Liver (tissue), 7 donors: ENCODE measurements at regions not wholly inside any gene's neighbourhood (a gene's known extent, or its start where the extent isn't known, plus 50 kb on each side); places are given as distances from the start of the nearest gene placed in this dataset.

Source experiments
- DNase-seq: peaks from one replicate; pipeline ENCODE4 v3.0.0-alpha.2; 2017; ENCODE audit warnings: low spot score
- H3K27ac ChIP-seq, 2 donors: one replicate each; pipeline ENCODE4 v1.7.0; 2013; ENCODE audit warnings: inconsistent platforms in 2 of 2, low read length in 2 of 2, control low read depth in 1 of 2, low read depth in 1 of 2, mild to moderate bottlenecking in 1 of 2
- H3K27me3 ChIP-seq, 4 donors: one replicate each; pipeline versions ENCODE4 v1.6.1 to v1.7.0; 2013; ENCODE audit warnings: low read length in 3 of 4, inconsistent platforms in 1 of 4, mild to moderate bottlenecking in 1 of 4, moderate library complexity in 1 of 4; ENCODE audit not compliant: control insufficient read depth in 4 of 4, insufficient read depth in 4 of 4
- H3K36me3 ChIP-seq, 4 donors: one replicate each; pipeline versions ENCODE4 v1.6.1 to v1.7.0; 2013; ENCODE audit warnings: low read length in 3 of 4, mild to moderate bottlenecking in 3 of 4, low read depth in 1 of 4, moderate library complexity in 1 of 4; ENCODE audit not compliant: control insufficient read depth in 4 of 4, insufficient read depth in 3 of 4
- H3K4me1 ChIP-seq, 4 donors: one replicate each; pipeline versions ENCODE4 v1.6.1 to v1.7.0; 2013; ENCODE audit warnings: low read length in 3 of 4, mild to moderate bottlenecking in 3 of 4, moderate library complexity in 1 of 4; ENCODE audit not compliant: control insufficient read depth in 4 of 4, insufficient read depth in 4 of 4
- H3K4me3 ChIP-seq, 3 donors: one replicate each; pipeline versions ENCODE4 v1.6.1 to v1.7.0; 2013; ENCODE audit warnings: low read length in 3 of 3, control low read depth in 1 of 3, low read depth in 1 of 3, mild to moderate bottlenecking in 1 of 3
- H3K9ac ChIP-seq, 2 donors: one replicate each; pipeline ENCODE4 v1.7.0; 2013; ENCODE audit warnings: low read length in 2 of 2, mild to moderate bottlenecking in 2 of 2, moderate library complexity in 2 of 2, control low read depth in 1 of 2, low read depth in 1 of 2
- H3K9me3 ChIP-seq, 4 donors: one replicate each; pipeline versions ENCODE4 v1.6.1 to v1.7.0; 2013; ENCODE audit warnings: low read length in 3 of 4; ENCODE audit not compliant: control insufficient read depth in 4 of 4
- EGR1 ChIP-seq, 2 donors: IDR thresholded peaks; 2 replicates each; pipeline ENCODE4 v1.6.1; 2016 to 2018; ENCODE audit warnings: antibody characterized with exemption in 2 of 2, low read depth in 2 of 2
- FOXA2 ChIP-seq: IDR thresholded peaks from 2 replicates; pipeline ENCODE4 v1.6.1; 2016; ENCODE audit warnings: antibody characterized with exemption
- GABPA ChIP-seq, 2 donors: IDR thresholded peaks in 1 of 2; conservative IDR thresholded peaks in 1 of 2; 2 replicates each; pipeline ENCODE4 v1.6.1; 2016; ENCODE audit warnings: antibody characterized with exemption in 2 of 2, mild to moderate bottlenecking in 1 of 2, moderate library complexity in 1 of 2
- HNF4A ChIP-seq, 2 donors: conservative IDR thresholded peaks; 2 replicates each; pipeline ENCODE4 v1.6.1; 2016; ENCODE audit warnings: antibody characterized with exemption in 2 of 2, mild to moderate bottlenecking in 2 of 2
- NR2F2 ChIP-seq: IDR thresholded peaks from 2 replicates; pipeline ENCODE4 v1.6.1; 2016; ENCODE audit warnings: antibody characterized with exemption
- RAD21 ChIP-seq, 2 donors: IDR thresholded peaks; 2 replicates each; pipeline ENCODE4 v1.6.1; 2016; ENCODE audit warnings: antibody characterized with exemption in 2 of 2, mild to moderate bottlenecking in 2 of 2
- RXRA ChIP-seq, 2 donors: IDR thresholded peaks; 2 replicates each; pipeline ENCODE4 v1.6.1; 2017 to 2018; ENCODE audit warnings: antibody characterized with exemption in 2 of 2, mild to moderate bottlenecking in 1 of 2
- SP1 ChIP-seq: IDR thresholded peaks from 2 replicates; pipeline ENCODE4 v1.6.1; 2018; ENCODE audit warnings: antibody characterized with exemption, mild to moderate bottlenecking
- WGBS: extraction: QIAGEN DNeasy Blood & Tissue Kit; methylation state at CpG from one replicate; pipeline ENCODE4 v1.1.7; 2013; 5-methylcytosine and 5-hydroxymethylcytosine counted together
- TF ChIP-seq, protein P1 (sequence below): IDR thresholded peaks from 2 replicates; pipeline ENCODE4 v1.6.1; 2016; ENCODE audit warnings: antibody characterized with exemption
- TF ChIP-seq, protein P2 (sequence below): IDR thresholded peaks from 2 replicates; pipeline ENCODE4 v1.6.1; 2016; ENCODE audit warnings: antibody characterized with exemption
- TF ChIP-seq, protein P3 (sequence below): IDR thresholded peaks from 2 replicates; pipeline ENCODE4 v1.6.1; 2016; ENCODE audit warnings: antibody characterized with exemption, mild to moderate bottlenecking
- donor health status: healthy.
- donor health status: healthy.
- donor health status: healthy.
- donor health status: healthy.

DNA sequence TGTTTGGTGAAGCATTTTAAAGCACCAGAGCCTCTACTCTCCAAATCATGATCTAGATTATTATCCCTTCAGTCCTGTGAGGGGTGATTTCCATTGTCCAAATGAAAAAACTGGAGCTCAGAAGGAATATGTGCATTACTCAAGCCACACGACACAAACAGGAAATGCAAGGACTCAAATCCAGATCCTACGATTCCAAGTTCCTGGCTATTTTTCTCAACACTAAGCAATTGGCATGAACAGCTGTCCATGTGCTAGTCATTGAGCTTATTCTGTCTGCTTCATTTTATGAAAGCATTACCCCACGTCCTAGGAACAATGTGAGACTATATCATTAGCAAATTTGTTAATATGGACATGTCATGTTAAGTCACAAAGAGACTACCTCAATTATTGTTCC lies 273.1 kb upstream of the LYPLAL1 start:
- H3K4me1 ChIP-seq, result no peaks in the 10 kb centered on the region
- DNase-seq, result no peak
- H3K36me3 ChIP-seq, result no peaks in the 10 kb centered on the region
- TF ChIP-seq, protein P1, sequence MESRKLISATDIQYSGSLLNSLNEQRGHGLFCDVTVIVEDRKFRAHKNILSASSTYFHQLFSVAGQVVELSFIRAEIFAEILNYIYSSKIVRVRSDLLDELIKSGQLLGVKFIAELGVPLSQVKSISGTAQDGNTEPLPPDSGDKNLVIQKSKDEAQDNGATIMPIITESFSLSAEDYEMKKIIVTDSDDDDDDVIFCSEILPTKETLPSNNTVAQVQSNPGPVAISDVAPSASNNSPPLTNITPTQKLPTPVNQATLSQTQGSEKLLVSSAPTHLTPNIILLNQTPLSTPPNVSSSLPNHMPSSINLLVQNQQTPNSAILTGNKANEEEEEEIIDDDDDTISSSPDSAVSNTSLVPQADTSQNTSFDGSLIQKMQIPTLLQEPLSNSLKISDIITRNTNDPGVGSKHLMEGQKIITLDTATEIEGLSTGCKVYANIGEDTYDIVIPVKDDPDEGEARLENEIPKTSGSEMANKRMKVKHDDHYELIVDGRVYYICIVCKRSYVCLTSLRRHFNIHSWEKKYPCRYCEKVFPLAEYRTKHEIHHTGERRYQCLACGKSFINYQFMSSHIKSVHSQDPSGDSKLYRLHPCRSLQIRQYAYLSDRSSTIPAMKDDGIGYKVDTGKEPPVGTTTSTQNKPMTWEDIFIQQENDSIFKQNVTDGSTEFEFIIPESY, result no peak
- TF ChIP-seq, protein P2, sequence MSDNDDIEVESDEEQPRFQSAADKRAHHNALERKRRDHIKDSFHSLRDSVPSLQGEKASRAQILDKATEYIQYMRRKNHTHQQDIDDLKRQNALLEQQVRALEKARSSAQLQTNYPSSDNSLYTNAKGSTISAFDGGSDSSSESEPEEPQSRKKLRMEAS, result no peak
- TF ChIP-seq, protein P3, sequence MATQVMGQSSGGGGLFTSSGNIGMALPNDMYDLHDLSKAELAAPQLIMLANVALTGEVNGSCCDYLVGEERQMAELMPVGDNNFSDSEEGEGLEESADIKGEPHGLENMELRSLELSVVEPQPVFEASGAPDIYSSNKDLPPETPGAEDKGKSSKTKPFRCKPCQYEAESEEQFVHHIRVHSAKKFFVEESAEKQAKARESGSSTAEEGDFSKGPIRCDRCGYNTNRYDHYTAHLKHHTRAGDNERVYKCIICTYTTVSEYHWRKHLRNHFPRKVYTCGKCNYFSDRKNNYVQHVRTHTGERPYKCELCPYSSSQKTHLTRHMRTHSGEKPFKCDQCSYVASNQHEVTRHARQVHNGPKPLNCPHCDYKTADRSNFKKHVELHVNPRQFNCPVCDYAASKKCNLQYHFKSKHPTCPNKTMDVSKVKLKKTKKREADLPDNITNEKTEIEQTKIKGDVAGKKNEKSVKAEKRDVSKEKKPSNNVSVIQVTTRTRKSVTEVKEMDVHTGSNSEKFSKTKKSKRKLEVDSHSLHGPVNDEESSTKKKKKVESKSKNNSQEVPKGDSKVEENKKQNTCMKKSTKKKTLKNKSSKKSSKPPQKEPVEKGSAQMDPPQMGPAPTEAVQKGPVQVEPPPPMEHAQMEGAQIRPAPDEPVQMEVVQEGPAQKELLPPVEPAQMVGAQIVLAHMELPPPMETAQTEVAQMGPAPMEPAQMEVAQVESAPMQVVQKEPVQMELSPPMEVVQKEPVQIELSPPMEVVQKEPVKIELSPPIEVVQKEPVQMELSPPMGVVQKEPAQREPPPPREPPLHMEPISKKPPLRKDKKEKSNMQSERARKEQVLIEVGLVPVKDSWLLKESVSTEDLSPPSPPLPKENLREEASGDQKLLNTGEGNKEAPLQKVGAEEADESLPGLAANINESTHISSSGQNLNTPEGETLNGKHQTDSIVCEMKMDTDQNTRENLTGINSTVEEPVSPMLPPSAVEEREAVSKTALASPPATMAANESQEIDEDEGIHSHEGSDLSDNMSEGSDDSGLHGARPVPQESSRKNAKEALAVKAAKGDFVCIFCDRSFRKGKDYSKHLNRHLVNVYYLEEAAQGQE, result no peak
- no peak for TF ChIP-seq SP1
- TF ChIP-seq NR2F2, result no peak
- no peak for TF ChIP-seq RAD21 (IDR thresholded peaks at IDR 0.05)
- TF ChIP-seq GABPA (IDR thresholded peaks at IDR 0.05 in 1 of 2, conservative IDR thresholded peaks at IDR 0.05 in 1 of 2), result no peak
- no peaks in the 10 kb centered on the region for H3K27me3 ChIP-seq
- no peak overlapping the region for H3K27ac ChIP-seq
- H3K4me3 ChIP-seq, result no peak overlapping the region
- H3K9me3 ChIP-seq, result no peaks in the 10 kb centered on the region
- no peak overlapping the region for H3K9ac ChIP-seq
- WGBS, result 74% methylated on average over 3 of the region's 3 CpGs

DNA sequence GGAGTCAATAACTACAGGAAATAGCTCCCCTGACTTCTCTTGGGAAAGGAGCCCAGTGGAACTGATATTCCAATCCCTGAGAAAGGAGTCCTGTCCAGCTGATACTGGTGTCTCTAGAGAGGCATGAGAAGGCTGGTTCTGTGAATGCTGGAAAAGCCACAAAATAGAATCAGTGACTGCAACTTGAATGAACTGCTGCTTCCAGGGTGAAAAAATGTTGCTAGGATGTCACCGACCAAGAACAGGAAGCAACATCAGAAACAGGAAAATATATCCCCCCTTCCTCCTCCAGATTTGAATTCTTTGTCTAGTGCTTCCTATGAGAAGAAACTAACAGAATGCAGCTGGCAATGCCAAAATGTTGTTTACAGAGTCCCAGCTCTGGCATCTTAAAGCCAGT lies 269.3 kb upstream of the LYPLAL1 start:
- no peak overlapping the region for H3K9ac ChIP-seq
- DNase-seq, result no peak
- 62% methylated on average over 1 of the region's 1 CpG for WGBS
- no peaks in the 10 kb centered on the region for H3K36me3 ChIP-seq
- no peaks in the 10 kb centered on the region for H3K27me3 ChIP-seq
- H3K9me3 ChIP-seq, result no peaks in the 10 kb centered on the region
- no peak for TF ChIP-seq GABPA (IDR thresholded peaks at IDR 0.05 in 1 of 2, conservative IDR thresholded peaks at IDR 0.05 in 1 of 2)
- TF ChIP-seq, protein P3, result no peak
- TF ChIP-seq EGR1 (IDR thresholded peaks at IDR 0.05; ENCODE audit: low read depth in 2 of 2), result no peak
- TF ChIP-seq FOXA2, result no peak
- TF ChIP-seq HNF4A (conservative IDR thresholded peaks at IDR 0.05), result no peak
- TF ChIP-seq RXRA (IDR thresholded peaks at IDR 0.05), result no peak
- no peak for TF ChIP-seq RAD21 (IDR thresholded peaks at IDR 0.05)
- H3K4me3 ChIP-seq, result no peak overlapping the region
- no peak overlapping the region for H3K27ac ChIP-seq
- H3K4me1 ChIP-seq, result no peaks in the 10 kb centered on the region
